SU-DHL-6 (cell line): ENCODE measurements at regions not wholly inside any gene's neighbourhood (a gene's known extent, or its start where the extent isn't known, plus 50 kb on each side); places are given as distances from the start of the nearest gene placed in this dataset.

Experiments used
- H2AFZ ChIP-seq: fragments of 200-600 bp; sonication (generic); 2 replicates; pipeline ENCODE4 v1.6.1; 2014; ENCODE audit warnings: low read depth, mild to moderate bottlenecking, moderate library complexity, mixed read lengths, antibody characterized with exemption, low read length; ENCODE audit not compliant: severe bottlenecking
- H3F3A ChIP-seq: fragments of 200-600 bp; shearing (Covaris generic); 2 replicates; pipeline ENCODE4 v1.6.0; 2016; ENCODE audit warnings: antibody characterized with exemption, mild to moderate bottlenecking; ENCODE audit not compliant: insufficient read depth
- H3K27ac ChIP-seq: fragments of 200-600 bp; sonication (generic); 2 replicates; pipeline ENCODE4 v1.5.1; 2016; ENCODE audit warnings: low read depth, mild to moderate bottlenecking, low read length, moderate library complexity, mixed read lengths
- H3K27me3 ChIP-seq: fragments of 200-600 bp; sonication (generic), shearing (Covaris generic); 2 replicates; pipeline ENCODE4 v1.6.0; 2014; ENCODE audit warnings: mild to moderate bottlenecking, low read length
- H3K36me3 ChIP-seq: fragments of 200-600 bp; sonication (generic); 2 replicates; pipeline ENCODE4 v1.6.1; 2014; ENCODE audit warnings: mild to moderate bottlenecking, low read length, mixed read lengths
- H3K4me2 ChIP-seq: fragments of 300-600, 200-600 bp; shearing (Covaris generic), sonication (generic); 2 replicates; pipeline ENCODE4 v1.6.0; 2014; ENCODE audit warnings: low read length, low read depth, mild to moderate bottlenecking; ENCODE audit not compliant: poor library complexity, severe bottlenecking
- H3K4me3 ChIP-seq: fragments of 200-600 bp; sonication (generic); 2 replicates; pipeline ENCODE4 v1.5.1; 2014; ENCODE audit warnings: antibody characterized with exemption, low read length, mild to moderate bottlenecking, mixed read lengths; ENCODE audit not compliant: insufficient read depth, poor library complexity, severe bottlenecking
- H3K79me2 ChIP-seq: fragments of 200-600 bp; sonication (generic); 2 replicates; pipeline ENCODE4 v1.6.1; 2014; ENCODE audit warnings: mild to moderate bottlenecking, low read length, moderate library complexity; ENCODE audit not compliant: insufficient read depth
- H3K9ac ChIP-seq: fragments of 200-600 bp; sonication (generic); 2 replicates; pipeline ENCODE4 v1.7.0; 2014; ENCODE audit warnings: mild to moderate bottlenecking, low read length
- H3K9me2 ChIP-seq: fragments of 200-600 bp; sonication (generic); replicated peaks from 2 replicates; pipeline ENCODE4 v1.6.1; 2014; ENCODE audit warnings: low read length; ENCODE audit not compliant: insufficient read depth
- H3K9me3 ChIP-seq: fragments of 200-600 bp; sonication (generic); 2 replicates; pipeline ENCODE4 v1.6.1; 2014; ENCODE audit warnings: low read length, mixed read lengths; ENCODE audit not compliant: insufficient read depth
- H4K20me1 ChIP-seq: fragments of 200-600 bp; sonication (generic); 2 replicates; pipeline ENCODE4 v1.6.1; 2014; ENCODE audit warnings: low read depth, mild to moderate bottlenecking, antibody characterized with exemption, low read length, moderate library complexity, mixed read lengths
- CTCF ChIP-seq: fragments of 200-600 bp; sonication (generic); IDR thresholded peaks from one replicate; pipeline ENCODE4 v1.5.1; 2017; ENCODE audit warnings: antibody characterized with exemption, mild to moderate bottlenecking, low read length, moderate library complexity; ENCODE audit not compliant: insufficient read depth, poor library complexity, severe bottlenecking
- EZH2phosphoT487 ChIP-seq: fragments of 200-600 bp; sonication (generic), shearing (Covaris generic); conservative IDR thresholded peaks from 2 replicates; pipeline ENCODE4 v1.6.1; 2018; ENCODE audit warnings: mild to moderate bottlenecking, antibody characterized with exemption, low read length, moderate library complexity, mixed read lengths

GRCh38 chr4:174173360-174173759 is 110.1 kb downstream of the FBXO8 start:
- Histone ChIP-seq H3K9me3 (no peaks in the 10 kb centered on the region), H3K36me3 (no peaks in the 10 kb centered on the region), H4K20me1 (no peaks in the 10 kb centered on the region), H3K27ac (no peak overlapping the region), H3K9ac (no peak overlapping the region), H3K4me3 (no peak overlapping the region), H3F3A (no peaks in the 10 kb centered on the region), H3K4me2 (no peak overlapping the region), H3K9me2 (no peaks in the 10 kb centered on the region), H3K27me3 (no peaks in the 10 kb centered on the region), H2AFZ (no peak overlapping the region), H3K79me2 (no peaks in the 10 kb centered on the region)
- TF ChIP-seq CTCF, result no peak
- no peak for TF ChIP-seq EZH2phosphoT487

- H3K4me3 ChIP-seq, result no peak overlapping the region
- H3K4me2 ChIP-seq, result no peak overlapping the region
- no peak for TF ChIP-seq EZH2phosphoT487
- no peak for TF ChIP-seq CTCF
- no peak overlapping the region for H2AFZ ChIP-seq
- H4K20me1 ChIP-seq, result no peaks in the 10 kb centered on the region
- H3K36me3 ChIP-seq, result no peaks in the 10 kb centered on the region
- no peak overlapping the region for H3K9ac ChIP-seq
- H3K9me3 ChIP-seq, result no peaks in the 10 kb centered on the region
- no peaks in the 10 kb centered on the region for H3F3A ChIP-seq
- no peaks in the 10 kb centered on the region for H3K9me2 ChIP-seq
- no peaks in the 10 kb centered on the region for H3K27me3 ChIP-seq
- no peak overlapping the region for H3K27ac ChIP-seq
- no peaks in the 10 kb centered on the region for H3K79me2 ChIP-seq
Observed at GRCh38 chr4:174172274-174172673, 111.2 kb downstream of the FBXO8 start.

- no peak overlapping the region for H3K4me2 ChIP-seq
Observed at GRCh38 chr4:174170906-174171305, 112.6 kb downstream of the FBXO8 start.

More at GRCh38 chr4:174170906-174171305, 112.6 kb downstream of the FBXO8 start:
- H4K20me1 ChIP-seq, result no peaks in the 10 kb centered on the region
- H3K9ac ChIP-seq, result no peak overlapping the region
- no peak overlapping the region for H3K27ac ChIP-seq
- no peak for TF ChIP-seq EZH2phosphoT487
- TF ChIP-seq CTCF, result no peak
- no peak overlapping the region for H3K4me3 ChIP-seq
- H3K79me2 ChIP-seq, result no peaks in the 10 kb centered on the region
- H3K36me3 ChIP-seq, result no peaks in the 10 kb centered on the region
- no peaks in the 10 kb centered on the region for H3K9me3 ChIP-seq
- no peaks in the 10 kb centered on the region for H3K9me2 ChIP-seq
- no peaks in the 10 kb centered on the region for H3K27me3 ChIP-seq
- H2AFZ ChIP-seq, result no peak overlapping the region
- no peaks in the 10 kb centered on the region for H3F3A ChIP-seq
